ENCODE measurements at regions not wholly inside any gene's neighbourhood (a gene's known extent, or its start where the extent isn't known, plus 50 kb on each side); places are given as distances from the start of the nearest gene placed in this dataset.

DNA sequence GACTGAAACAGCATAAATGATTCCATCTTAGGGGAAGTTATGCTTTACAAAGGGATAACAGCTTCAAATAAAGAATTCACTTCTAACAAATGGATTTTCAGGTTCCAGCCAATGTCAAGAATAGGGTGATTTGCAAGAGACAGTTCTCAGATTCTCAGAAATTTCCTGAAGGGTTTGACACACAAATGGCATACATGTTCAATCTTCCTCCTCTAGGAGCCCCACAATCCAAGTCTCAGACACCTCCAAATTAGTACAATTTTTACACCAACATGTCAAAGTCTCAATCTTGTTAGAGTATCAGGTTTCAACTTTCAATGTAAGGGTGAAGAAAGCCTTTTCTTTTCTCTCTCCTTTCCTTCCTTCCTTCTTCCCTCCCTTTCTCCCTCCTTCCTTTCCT, 996.6 kb downstream of the TLE1 start:
- no peak overlapping the region for H3K27ac ChIP-seq
- DNase-seq (no peak), FAIRE-seq (no peak), ATAC-seq (no peak)
- no peaks in the 10 kb centered on the region for H3K4me1 ChIP-seq
- no peaks in the 10 kb centered on the region for H3K36me3 ChIP-seq
- no peak overlapping the region for H3K4me3 ChIP-seq
- no peaks in the 10 kb centered on the region for H3K9me3 ChIP-seq
- TF ChIP-seq, protein P1, sequence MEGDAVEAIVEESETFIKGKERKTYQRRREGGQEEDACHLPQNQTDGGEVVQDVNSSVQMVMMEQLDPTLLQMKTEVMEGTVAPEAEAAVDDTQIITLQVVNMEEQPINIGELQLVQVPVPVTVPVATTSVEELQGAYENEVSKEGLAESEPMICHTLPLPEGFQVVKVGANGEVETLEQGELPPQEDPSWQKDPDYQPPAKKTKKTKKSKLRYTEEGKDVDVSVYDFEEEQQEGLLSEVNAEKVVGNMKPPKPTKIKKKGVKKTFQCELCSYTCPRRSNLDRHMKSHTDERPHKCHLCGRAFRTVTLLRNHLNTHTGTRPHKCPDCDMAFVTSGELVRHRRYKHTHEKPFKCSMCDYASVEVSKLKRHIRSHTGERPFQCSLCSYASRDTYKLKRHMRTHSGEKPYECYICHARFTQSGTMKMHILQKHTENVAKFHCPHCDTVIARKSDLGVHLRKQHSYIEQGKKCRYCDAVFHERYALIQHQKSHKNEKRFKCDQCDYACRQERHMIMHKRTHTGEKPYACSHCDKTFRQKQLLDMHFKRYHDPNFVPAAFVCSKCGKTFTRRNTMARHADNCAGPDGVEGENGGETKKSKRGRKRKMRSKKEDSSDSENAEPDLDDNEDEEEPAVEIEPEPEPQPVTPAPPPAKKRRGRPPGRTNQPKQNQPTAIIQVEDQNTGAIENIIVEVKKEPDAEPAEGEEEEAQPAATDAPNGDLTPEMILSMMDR (IDR thresholded peaks at IDR 0.05) = no peak
- intact Hi-C loops (cut with DNase I) = no loop called here
- no peaks in the 10 kb centered on the region for H3K27me3 ChIP-seq

DNA sequence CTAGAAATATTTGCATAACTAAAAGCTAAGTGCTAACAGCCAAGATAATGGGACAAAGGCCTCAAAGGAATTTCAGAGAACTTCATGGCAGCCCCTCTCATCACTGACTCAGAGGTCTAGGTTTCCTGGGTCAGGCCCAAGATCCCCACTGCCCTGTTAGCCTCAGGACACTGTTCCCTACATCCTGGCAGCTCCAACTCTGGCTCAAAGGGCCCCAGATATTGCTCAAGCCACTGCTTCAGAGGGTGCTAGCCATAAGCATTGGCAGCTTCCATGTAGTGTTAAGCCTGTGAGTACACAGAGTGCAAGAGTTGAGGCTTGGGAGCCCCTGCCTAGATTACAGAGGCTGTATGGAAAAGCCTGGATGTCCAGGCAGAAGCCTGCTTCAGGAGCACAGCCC, 998.1 kb downstream of the TLE1 start:
- Histone ChIP-seq H3K27me3 (no peaks in the 10 kb centered on the region), H3K4me3 (no peak overlapping the region), H3K9me3 (no peaks in the 10 kb centered on the region), H3K4me1 (no peaks in the 10 kb centered on the region), H3K27ac (no peak overlapping the region), H3K36me3 (no peaks in the 10 kb centered on the region)
- intact Hi-C loops (cut with DNase I) = no loop called here
- FAIRE-seq = no peak
- DNase-seq = no peak
- ATAC-seq = no peak
- TF ChIP-seq, protein P1 (IDR thresholded peaks at IDR 0.05) = no peak

DNA sequence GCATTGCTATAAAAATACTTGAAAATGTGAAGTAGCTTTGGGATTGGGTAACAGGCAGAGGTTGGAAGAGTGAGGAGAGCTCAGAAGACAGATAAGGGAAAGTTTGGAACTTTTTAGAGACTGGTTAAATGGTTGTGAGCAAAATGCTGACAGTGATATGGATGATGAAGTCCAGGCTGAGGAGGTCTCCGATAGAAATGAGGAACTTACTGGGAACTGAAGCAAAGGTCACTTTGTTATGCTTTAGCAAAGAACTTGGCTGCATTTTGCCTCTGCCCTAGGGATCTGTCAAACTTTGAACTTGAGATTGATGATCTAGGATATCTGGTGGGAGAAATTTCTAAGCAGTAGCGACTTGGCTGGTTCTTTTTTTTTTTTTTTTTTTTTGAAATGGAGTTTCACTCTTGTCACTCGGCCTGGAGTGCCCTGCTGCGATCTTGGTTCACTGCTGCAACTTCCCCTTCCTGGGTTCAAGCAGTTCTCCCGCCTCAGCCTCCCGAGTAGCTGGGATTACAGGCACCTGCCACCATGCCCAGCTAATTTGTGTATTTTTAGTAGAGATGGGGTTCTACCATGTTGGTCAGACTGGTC, 998.9 kb downstream of the TLE1 start:
- TF ChIP-seq, protein P1 (IDR thresholded peaks at IDR 0.05) = no peak
- no peak for ATAC-seq
- WGBS, 2 donors = 42 to 49% methylated on average over 6 of the region's 6 CpGs

DNA sequence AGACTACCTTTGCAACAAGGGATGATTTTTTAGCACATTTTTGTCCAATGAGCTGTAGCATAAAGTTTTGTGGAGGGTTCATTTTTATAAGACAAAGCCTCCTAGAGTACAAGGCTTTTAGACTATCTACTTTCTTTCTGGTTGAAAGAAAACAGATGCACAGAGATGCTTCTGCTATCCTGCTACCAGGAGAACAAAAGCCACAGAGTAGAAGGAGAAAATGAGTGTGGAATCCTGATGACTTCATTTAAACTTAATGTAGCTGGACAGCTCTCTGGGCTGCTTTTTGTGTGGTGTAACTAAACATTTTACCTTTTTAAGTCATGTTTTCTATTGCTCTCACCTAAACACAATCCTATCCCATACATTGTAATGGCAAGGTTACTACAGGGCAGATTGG, 1009.4 kb downstream of the TLE1 start:
- DNase-seq = no peak
- no peak for ATAC-seq
- no peaks in the 10 kb centered on the region for H3K4me1 ChIP-seq
- TF ChIP-seq, protein P1 (IDR thresholded peaks at IDR 0.05) = no peak
- H3K27me3 ChIP-seq = no peaks in the 10 kb centered on the region
- FAIRE-seq = no peak
- H3K36me3 ChIP-seq = no peaks in the 10 kb centered on the region
- no peak overlapping the region for H3K27ac ChIP-seq
- intact Hi-C loops (cut with DNase I) = no loop called here
- no peaks in the 10 kb centered on the region for H3K9me3 ChIP-seq
- no peak overlapping the region for H3K4me3 ChIP-seq

More for the DNA sequence above, 998.9 kb downstream of the TLE1 start:
- intact Hi-C loops (cut with DNase I) = no loop called here
- Histone ChIP-seq H3K27ac (no peak overlapping the region), H3K27me3 (no peaks in the 10 kb centered on the region), H3K9me3 (no peaks in the 10 kb centered on the region), H3K4me1 (no peaks in the 10 kb centered on the region), H3K4me3 (no peak overlapping the region), H3K36me3 (no peaks in the 10 kb centered on the region)
- no peak for DNase-seq
- no peak for FAIRE-seq

DNA sequence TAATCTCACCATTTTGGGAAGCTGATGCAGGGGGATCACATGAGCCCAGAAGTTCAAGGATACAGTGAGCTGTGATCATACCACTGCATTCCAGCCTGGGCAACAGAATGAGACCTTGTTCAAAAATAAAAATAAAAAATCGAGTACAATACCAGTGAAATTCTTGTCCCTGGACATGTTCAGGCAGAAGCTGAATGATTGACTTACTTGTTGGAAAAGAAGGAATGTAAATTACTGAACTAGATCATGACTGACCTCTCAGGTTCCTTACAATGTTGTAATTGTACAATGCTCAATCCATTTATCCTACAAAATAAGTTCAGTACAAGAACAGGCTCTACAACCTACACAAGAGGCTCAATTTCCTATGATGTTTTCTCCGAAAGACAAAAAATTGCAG, 1010.4 kb downstream of the TLE1 start:
- FAIRE-seq (no peak), ATAC-seq (no peak), DNase-seq (no peak)
- 60 to 67% methylated on average over 2 of the region's 2 CpGs for WGBS, 2 donors
- H3K27ac ChIP-seq = no peak overlapping the region
- no peaks in the 10 kb centered on the region for H3K36me3 ChIP-seq
- TF ChIP-seq, protein P1 (IDR thresholded peaks at IDR 0.05) = no peak
- no peaks in the 10 kb centered on the region for H3K9me3 ChIP-seq
- H3K27me3 ChIP-seq = no peaks in the 10 kb centered on the region
- H3K4me1 ChIP-seq = no peaks in the 10 kb centered on the region
- H3K4me3 ChIP-seq = no peak overlapping the region
- intact Hi-C loops (cut with DNase I) = no loop called here

All from pancreas (tissue), 10 donors.